ENCODE measurements at regions not wholly inside any gene's neighbourhood (a gene's known extent, or its start where the extent isn't known, plus 50 kb on each side); places are given as distances from the start of the nearest gene placed in this dataset.

- intact Hi-C loops (cut with DNase I, micrococcal nuclease): no loop called here
- Mint-ChIP-seq H3K9me3 (no peaks in the 10 kb centered on the region), H3K4me3 (no peak overlapping the region), H3K36me3 (ENCODE audit: low read depth) (no peaks in the 10 kb centered on the region), H3K4me1 (ENCODE audit: low read depth) (no peaks in the 10 kb centered on the region), H3K27me3 (no peaks in the 10 kb centered on the region), H3K27ac (no peak overlapping the region)
- Histone ChIP-seq H3K4me3 (ENCODE audit: low read length) (no peak overlapping the region), H3K4me1 (ENCODE audit: insufficient read depth, low read length) (no peaks in the 10 kb centered on the region), H3K9me3 (ENCODE audit: control insufficient read depth in 1 of 2, insufficient read depth in 1 of 2, low read length in 2 of 2) (no peaks in the 10 kb centered on the region), H3K36me3 (ENCODE audit: insufficient read depth, low read length) (no peaks in the 10 kb centered on the region), H3K27ac (ENCODE audit: low read depth in 1 of 2, low read length in 2 of 2) (no peak overlapping the region), H3K27me3 (ENCODE audit: control insufficient read depth in 1 of 2, insufficient read depth in 2 of 2, low read length in 2 of 2) (no peaks in the 10 kb centered on the region)
- no peak for ATAC-seq (ENCODE audit: poor library complexity)
- POLR2A ChIA-PET: no interaction called here
- DNase-seq: no peak
- TF ChIP-seq CTCF (IDR thresholded peaks at IDR 0.05): no peak
- CTCF ChIA-PET: no interaction called here
These were observed 977.9 kb downstream of the TMTC2 start for GRCh38 chr12:83664650-83665049.

GRCh38 chr12:83660727-83661358 lies 974.1 kb downstream of the TMTC2 start:
- H3K27me3 Mint-ChIP-seq: no peaks in the 10 kb centered on the region
- Histone ChIP-seq H3K4me1 (ENCODE audit: insufficient read depth, low read length) (no peaks in the 10 kb centered on the region), H3K27ac (ENCODE audit: low read depth in 1 of 2, low read length in 2 of 2) (no peak overlapping the region), H3K36me3 (ENCODE audit: insufficient read depth, low read length) (no peaks in the 10 kb centered on the region), H3K4me3 (ENCODE audit: low read length) (no peak overlapping the region), H3K9me3 (ENCODE audit: control insufficient read depth in 1 of 2, insufficient read depth in 1 of 2, low read length in 2 of 2) (no peaks in the 10 kb centered on the region), H3K27me3 (ENCODE audit: control insufficient read depth in 1 of 2, insufficient read depth in 2 of 2, low read length in 2 of 2) (no peaks in the 10 kb centered on the region)
- H3K4me1 Mint-ChIP-seq (ENCODE audit: low read depth): no peaks in the 10 kb centered on the region
- no peaks in the 10 kb centered on the region for H3K36me3 Mint-ChIP-seq (ENCODE audit: low read depth)
- H3K4me3 Mint-ChIP-seq: no peak overlapping the region
- POLR2A ChIA-PET: no interaction called here
- no peak for DNase-seq
- H3K27ac Mint-ChIP-seq: no peak overlapping the region
- no peaks in the 10 kb centered on the region for H3K9me3 Mint-ChIP-seq
- no peak for ATAC-seq (ENCODE audit: poor library complexity)
- intact Hi-C loops (cut with DNase I, micrococcal nuclease): no loop called here
- CTCF ChIA-PET: no interaction called here
- no peak for TF ChIP-seq CTCF (IDR thresholded peaks at IDR 0.05)

- intact Hi-C loops (cut with DNase I, micrococcal nuclease): no loop called here
- Mint-ChIP-seq H3K27ac (no peak overlapping the region), H3K9me3 (no peaks in the 10 kb centered on the region), H3K4me3 (no peak overlapping the region), H3K27me3 (no peaks in the 10 kb centered on the region), H3K36me3 (ENCODE audit: low read depth) (no peaks in the 10 kb centered on the region), H3K4me1 (ENCODE audit: low read depth) (no peaks in the 10 kb centered on the region)
- Histone ChIP-seq H3K9me3 (ENCODE audit: control insufficient read depth in 1 of 2, insufficient read depth in 1 of 2, low read length in 2 of 2) (no peaks in the 10 kb centered on the region), H3K27me3 (ENCODE audit: control insufficient read depth in 1 of 2, insufficient read depth in 2 of 2, low read length in 2 of 2) (no peaks in the 10 kb centered on the region), H3K4me1 (ENCODE audit: insufficient read depth, low read length) (no peaks in the 10 kb centered on the region), H3K4me3 (ENCODE audit: low read length) (no peak overlapping the region), H3K27ac (ENCODE audit: low read depth in 1 of 2, low read length in 2 of 2) (no peak overlapping the region), H3K36me3 (ENCODE audit: insufficient read depth, low read length) (no peaks in the 10 kb centered on the region)
- no peak for TF ChIP-seq CTCF (IDR thresholded peaks at IDR 0.05)
- CTCF ChIA-PET: no interaction called here
- no peak for DNase-seq
- POLR2A ChIA-PET: no interaction called here
- ATAC-seq (ENCODE audit: poor library complexity): no peak
These were observed 972.6 kb downstream of the TMTC2 start for GRCh38 chr12:83659321-83659720.

Measured in CD4-positive, alpha-beta T cell (primary cell).